OCI-LY1 (cell line): ENCODE measurements at regions not wholly inside any gene's neighbourhood (a gene's known extent, or its start where the extent isn't known, plus 50 kb on each side); places are given as distances from the start of the nearest gene placed in this dataset.

Experiments
- H2AFZ ChIP-seq: fragments of 200-600 bp; sonication (generic), shearing (Covaris generic); 2 replicates; pipeline ENCODE4 v1.6.0; 2014; ENCODE audit warnings: antibody characterized with exemption, mild to moderate bottlenecking, low read length
- H3F3A ChIP-seq: fragments of 200-600 bp; sonication (generic), shearing (Covaris generic); 2 replicates; pipeline ENCODE4 v1.6.0; 2014; ENCODE audit warnings: mild to moderate bottlenecking, antibody characterized with exemption, low read length, moderate library complexity; ENCODE audit not compliant: insufficient read depth
- H3K27ac ChIP-seq: fragments of 200-600 bp; sonication (generic); 2 replicates; pipeline ENCODE4 v1.5.1; 2014; ENCODE audit warnings: low read length, mixed run types, mild to moderate bottlenecking, low read depth; ENCODE audit not compliant: poor library complexity, severe bottlenecking
- H3K27me3 ChIP-seq: fragments of 200-600 bp; sonication (generic); 2 replicates; pipeline ENCODE4 v1.6.0; 2014; ENCODE audit warnings: antibody characterized with exemption, mild to moderate bottlenecking, low read length, moderate library complexity; ENCODE audit not compliant: insufficient read depth
- H3K36me3 ChIP-seq: fragments of 200-600 bp; sonication (generic); 2 replicates; pipeline ENCODE4 v1.6.1; 2014; ENCODE audit warnings: mild to moderate bottlenecking, antibody characterized with exemption, low read length, moderate library complexity, mixed read lengths; ENCODE audit not compliant: insufficient read depth
- H3K4me1 ChIP-seq: fragments of 200-600 bp; sonication (generic); 2 replicates; pipeline ENCODE4 v1.5.1; 2014; ENCODE audit warnings: mild to moderate bottlenecking, low read length, moderate library complexity; ENCODE audit not compliant: insufficient read depth, severe bottlenecking
- H3K4me2 ChIP-seq: fragments of 200-600 bp; sonication (generic), shearing (Covaris generic); 2 replicates; pipeline ENCODE4 v1.6.1; 2014; ENCODE audit warnings: low read length
- H3K4me3 ChIP-seq: fragments of 200-600 bp; sonication (generic); 2 replicates; pipeline ENCODE4 v1.5.1; 2014; ENCODE audit warnings: low read length, low read depth, mild to moderate bottlenecking, mixed read lengths; ENCODE audit not compliant: poor library complexity, severe bottlenecking
- H3K79me2 ChIP-seq: fragments of 200-600 bp; shearing (Covaris generic); 2 replicates; pipeline ENCODE4 v1.6.1; 2016; ENCODE audit warnings: mixed run types, low read length, mixed read lengths; ENCODE audit not compliant: insufficient read depth
- H3K9ac ChIP-seq: fragments of 200-600 bp; sonication (generic), shearing (Covaris generic); 2 replicates; pipeline ENCODE4 v1.6.1; 2014; ENCODE audit warnings: mild to moderate bottlenecking, low read length, mixed read lengths
- H3K9me2 ChIP-seq: fragments of 200-600 bp; sonication (generic), shearing (Covaris generic); 2 replicates; pipeline ENCODE4 v1.6.1; 2014; ENCODE audit warnings: low read depth, mild to moderate bottlenecking, low read length, mixed read lengths
- H3K9me3 ChIP-seq: fragments of 200-600 bp; shearing (Covaris generic); 2 replicates; pipeline ENCODE4 v1.6.1; 2014; ENCODE audit warnings: low read length, mixed read lengths
- H4K20me1 ChIP-seq: fragments of 200-600 bp; sonication (generic), shearing (Covaris generic); 2 replicates; pipeline ENCODE4 v1.6.0; 2016; ENCODE audit warnings: mild to moderate bottlenecking, low read length; ENCODE audit not compliant: insufficient read depth
- CTCF ChIP-seq: fragments of 200-600 bp; sonication (generic), shearing (Covaris generic); IDR thresholded peaks from 2 replicates; pipeline ENCODE4 v1.5.1; 2017; ENCODE audit warnings: mild to moderate bottlenecking, antibody characterized with exemption, low read length, moderate library complexity, mixed read lengths
- EZH2 ChIP-seq: fragments of 200-600 bp; sonication (generic), shearing (Covaris generic); IDR thresholded peaks from 2 replicates; pipeline ENCODE4 v1.8.0; 2017; ENCODE audit warnings: borderline replicate concordance, mixed run types, mild to moderate bottlenecking, antibody characterized with exemption, low read length, moderate library complexity, mixed read lengths

- H3K9me2 ChIP-seq: no peaks in the 10 kb centered on the region
- H3K4me2 ChIP-seq: no peak overlapping the region
- H3K4me1 ChIP-seq: no peaks in the 10 kb centered on the region
- H3K79me2 ChIP-seq: no peaks in the 10 kb centered on the region
- H3K9ac ChIP-seq: no peak overlapping the region
- no peak for TF ChIP-seq EZH2
- TF ChIP-seq CTCF: no peak
- no peak overlapping the region for H3K27ac ChIP-seq
- H3K36me3 ChIP-seq: no peaks in the 10 kb centered on the region
- no peaks in the 10 kb centered on the region for H3K27me3 ChIP-seq
- no peak overlapping the region for H2AFZ ChIP-seq
- no peaks in the 10 kb centered on the region for H3K9me3 ChIP-seq
- no peaks in the 10 kb centered on the region for H4K20me1 ChIP-seq
- H3F3A ChIP-seq: no peaks in the 10 kb centered on the region
- H3K4me3 ChIP-seq: no peak overlapping the region
Observed at GRCh38 chr5:18095061-18095460, 460.8 kb downstream of the TAF11L14 start.

GRCh38 chr5:18097817-18098216 is 463.6 kb downstream of the TAF11L14 start:
- no peaks in the 10 kb centered on the region for H3K9me2 ChIP-seq
- H3K9ac ChIP-seq: no peak overlapping the region
- no peaks in the 10 kb centered on the region for H3K36me3 ChIP-seq
- H3K4me1 ChIP-seq: no peaks in the 10 kb centered on the region
- H2AFZ ChIP-seq: no peak overlapping the region
- no peaks in the 10 kb centered on the region for H3K27me3 ChIP-seq
- no peaks in the 10 kb centered on the region for H3K79me2 ChIP-seq
- H3K9me3 ChIP-seq: no peaks in the 10 kb centered on the region
- no peak overlapping the region for H3K27ac ChIP-seq
- no peak overlapping the region for H3K4me3 ChIP-seq
- TF ChIP-seq CTCF (no peak), EZH2 (no peak)
- H3K4me2 ChIP-seq: no peak overlapping the region
- no peaks in the 10 kb centered on the region for H4K20me1 ChIP-seq
- H3F3A ChIP-seq: no peaks in the 10 kb centered on the region

- no peaks in the 10 kb centered on the region for H3K9me2 ChIP-seq
- H3K9ac ChIP-seq: no peak overlapping the region
- TF ChIP-seq EZH2: no peak
- TF ChIP-seq CTCF: no peak
- H3K36me3 ChIP-seq: no peaks in the 10 kb centered on the region
- no peaks in the 10 kb centered on the region for H3K9me3 ChIP-seq
- H3K27me3 ChIP-seq: no peaks in the 10 kb centered on the region
- H4K20me1 ChIP-seq: no peaks in the 10 kb centered on the region
- no peaks in the 10 kb centered on the region for H3F3A ChIP-seq
- H3K27ac ChIP-seq: no peak overlapping the region
- no peaks in the 10 kb centered on the region for H3K79me2 ChIP-seq
- no peaks in the 10 kb centered on the region for H3K4me1 ChIP-seq
- H2AFZ ChIP-seq: no peak overlapping the region
- H3K4me2 ChIP-seq: no peak overlapping the region
- no peak overlapping the region for H3K4me3 ChIP-seq
Observed at GRCh38 chr5:18098691-18099090, 464.4 kb downstream of the TAF11L14 start.
